ENCODE measurements at regions not wholly inside any gene's neighbourhood (a gene's known extent, or its start where the extent isn't known, plus 50 kb on each side); places are given as distances from the start of the nearest gene placed in this dataset.
"Not testable (repeated sequence)": the region's sequence is repeated elsewhere in the genome, so short reads cannot be mapped to it uniquely, and the experiment has no call there.

- H3K27ac ChIP-seq = no peak overlapping the region
- no peak overlapping the region for H3K4me3 ChIP-seq
Observed at GRCh38 chr6:76615395-76615794, 542.9 kb upstream of the IMPG1 start.

GRCh38 chr6:76612954-76613353 is 540.5 kb upstream of the IMPG1 start:
- H3K27ac ChIP-seq = no peak overlapping the region
- H3K4me3 ChIP-seq = no peak overlapping the region

DNA sequence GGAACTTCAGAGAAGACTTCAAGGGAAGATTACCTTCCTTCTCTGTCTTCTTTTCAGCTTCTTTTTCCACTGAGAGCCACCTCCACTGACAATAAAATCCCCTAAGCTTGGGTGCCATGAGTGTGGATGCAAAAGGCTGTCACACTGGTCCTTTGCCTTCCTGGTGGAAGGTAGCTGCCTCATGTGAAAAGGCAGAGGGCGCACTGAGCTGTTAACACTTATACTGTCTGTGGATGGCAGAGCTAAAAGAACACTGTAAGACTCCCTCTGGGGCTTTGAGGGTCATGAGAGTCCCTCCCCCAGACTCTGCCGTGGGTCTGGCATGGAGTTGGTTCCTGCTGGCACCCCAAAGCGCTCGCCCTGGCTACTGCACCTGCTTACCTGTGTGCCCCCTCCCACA is 536.7 kb upstream of the IMPG1 start:
- Histone ChIP-seq H3K4me3 (no peak overlapping the region), H3K27ac (no peak overlapping the region)

DNA sequence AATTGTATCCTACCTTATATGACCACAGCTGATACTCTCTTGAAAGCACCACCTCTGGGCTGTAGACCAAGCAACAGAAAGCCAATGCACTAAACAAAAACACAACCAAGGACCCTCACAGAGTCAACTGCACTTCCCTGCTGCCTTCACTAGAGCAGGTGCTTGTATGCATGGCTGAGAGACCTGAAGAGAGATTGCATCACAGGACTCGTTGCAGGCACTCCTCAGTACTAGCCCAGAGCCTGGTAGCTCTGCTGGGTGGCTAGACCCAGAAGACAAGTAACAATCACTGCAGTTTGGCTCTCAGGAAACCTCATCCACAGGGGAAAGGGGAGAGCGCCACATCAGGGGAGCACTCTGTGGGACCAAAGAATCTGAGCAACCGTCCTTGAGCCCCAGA is 521.6 kb upstream of the IMPG1 start:
- no peak overlapping the region for H3K4me3 ChIP-seq
- no peak overlapping the region for H3K27ac ChIP-seq

DNA sequence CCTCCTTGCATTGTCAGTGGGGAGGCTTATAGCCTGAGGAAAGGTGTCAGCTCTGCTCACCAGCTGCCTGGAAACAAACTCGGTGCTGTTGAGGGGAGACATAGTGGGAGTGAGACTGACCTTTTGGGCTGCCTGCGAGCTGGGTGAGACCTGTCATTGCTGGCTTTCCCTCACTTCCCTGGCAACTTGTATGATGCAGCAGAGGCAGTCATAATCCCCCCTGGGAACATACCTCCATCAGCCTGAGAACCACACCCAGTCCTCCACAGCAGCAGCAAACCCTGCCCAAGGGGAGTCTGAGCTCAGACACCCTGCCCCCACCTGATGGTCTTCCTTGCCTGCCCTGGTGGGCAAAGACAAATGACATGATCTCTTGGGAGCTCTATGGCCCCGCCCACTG is 521.2 kb upstream of the IMPG1 start:
- H3K4me3 ChIP-seq = no peak overlapping the region

GRCh38 chr6:76592566-76592965 is 520.1 kb upstream of the IMPG1 start:
- Histone ChIP-seq H3K4me3 (no peak overlapping the region), H3K27ac (no peak overlapping the region)

More for the DNA sequence above, 521.2 kb upstream of the IMPG1 start:
- H3K27ac ChIP-seq = no peak overlapping the region

DNA sequence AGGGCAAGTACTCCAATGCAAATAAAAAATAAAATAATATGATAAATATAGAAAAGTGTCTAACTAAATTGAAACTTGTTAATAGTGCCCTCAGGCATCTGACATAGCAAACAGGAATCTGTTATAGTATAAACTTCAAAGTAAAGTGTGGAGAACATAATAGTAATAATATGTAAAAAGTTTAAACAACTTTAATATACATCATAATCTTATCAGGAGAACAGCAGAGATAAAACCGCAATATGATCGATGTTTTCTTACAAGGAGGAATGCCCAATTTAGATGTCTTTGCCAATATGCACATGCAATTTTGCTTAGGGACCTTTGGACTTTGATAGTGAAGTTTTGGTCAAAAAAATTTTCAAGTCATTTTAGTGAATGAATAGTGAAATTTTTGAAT is 514.8 kb upstream of the IMPG1 start:
- no peak overlapping the region for H3K27ac ChIP-seq
- H3K4me3 ChIP-seq = no peak overlapping the region

DNA sequence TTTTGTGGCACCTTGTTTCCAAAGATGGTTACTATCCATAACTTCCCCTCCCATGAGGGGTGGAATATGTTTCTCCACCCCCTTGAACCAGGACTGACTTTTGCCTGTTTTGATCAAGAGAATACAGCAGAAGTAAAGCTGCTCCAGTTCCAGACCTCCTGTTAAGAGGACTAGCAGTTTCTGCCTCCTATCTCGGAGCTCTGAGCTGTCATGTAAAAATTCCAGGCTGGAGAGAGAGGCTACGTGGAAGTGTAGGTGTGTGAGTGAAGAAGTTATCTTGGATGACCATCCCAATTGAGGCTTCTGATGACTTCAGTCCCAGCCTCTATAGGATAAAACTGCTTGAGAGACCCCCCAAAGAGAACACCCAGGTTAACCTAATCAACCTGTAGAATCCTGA is 511.7 kb upstream of the IMPG1 start:
- Histone ChIP-seq H3K27ac (no peak overlapping the region), H3K4me3 (no peak overlapping the region)

DNA sequence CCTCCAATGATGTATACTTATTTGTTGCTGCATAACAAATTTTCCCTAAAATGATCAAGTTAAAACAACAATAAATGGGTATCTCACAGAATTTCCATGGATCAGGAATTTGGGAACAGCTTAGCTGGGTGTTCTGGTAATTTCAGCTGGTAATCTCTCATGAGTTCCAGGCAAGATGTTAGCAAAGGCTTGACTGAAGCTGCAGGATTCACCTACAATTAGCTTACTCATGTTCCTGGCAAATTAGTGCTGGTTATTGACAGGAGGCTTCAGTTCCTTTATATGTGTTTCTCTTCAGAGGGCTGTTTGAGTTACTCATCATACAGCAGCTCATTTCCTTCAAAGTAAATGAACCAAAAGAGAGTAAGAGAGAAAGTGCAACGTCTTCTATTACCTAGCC is 506.3 kb upstream of the IMPG1 start:
- no peak overlapping the region for H3K4me3 ChIP-seq

DNA sequence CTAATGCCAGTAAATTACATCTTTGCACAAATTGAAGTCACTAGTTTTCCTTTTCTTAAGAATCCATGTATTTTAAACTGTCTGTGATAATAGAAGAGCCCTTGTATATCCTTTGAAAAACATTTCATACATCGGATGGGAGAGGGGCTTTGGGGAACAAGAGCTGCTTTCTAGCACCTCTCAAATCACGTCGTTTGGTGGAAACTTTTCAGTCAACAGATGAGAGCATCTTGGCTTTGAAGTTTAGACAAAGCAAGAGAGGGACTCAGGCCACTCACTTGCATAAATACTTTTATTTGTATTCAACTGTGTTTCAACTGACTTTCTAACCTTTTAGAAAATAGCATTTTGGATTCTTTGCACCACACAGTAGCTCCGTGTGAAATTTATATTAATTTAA is 502.3 kb upstream of the IMPG1 start:
- Histone ChIP-seq H3K4me3 (no peak overlapping the region), H3K27ac (no peak overlapping the region)

More for the DNA sequence above, 506.3 kb upstream of the IMPG1 start:
- H3K27ac ChIP-seq = no peak overlapping the region

- Histone ChIP-seq H3K4me3 (no peak overlapping the region), H3K27ac (no peak overlapping the region)
Observed at GRCh38 chr6:76565932-76566331, 493.5 kb upstream of the IMPG1 start.

GRCh38 chr6:76562371-76562770 is 489.9 kb upstream of the IMPG1 start:
- not testable (repeated sequence) for H3K4me3 ChIP-seq, H3K27ac ChIP-seq

DNA sequence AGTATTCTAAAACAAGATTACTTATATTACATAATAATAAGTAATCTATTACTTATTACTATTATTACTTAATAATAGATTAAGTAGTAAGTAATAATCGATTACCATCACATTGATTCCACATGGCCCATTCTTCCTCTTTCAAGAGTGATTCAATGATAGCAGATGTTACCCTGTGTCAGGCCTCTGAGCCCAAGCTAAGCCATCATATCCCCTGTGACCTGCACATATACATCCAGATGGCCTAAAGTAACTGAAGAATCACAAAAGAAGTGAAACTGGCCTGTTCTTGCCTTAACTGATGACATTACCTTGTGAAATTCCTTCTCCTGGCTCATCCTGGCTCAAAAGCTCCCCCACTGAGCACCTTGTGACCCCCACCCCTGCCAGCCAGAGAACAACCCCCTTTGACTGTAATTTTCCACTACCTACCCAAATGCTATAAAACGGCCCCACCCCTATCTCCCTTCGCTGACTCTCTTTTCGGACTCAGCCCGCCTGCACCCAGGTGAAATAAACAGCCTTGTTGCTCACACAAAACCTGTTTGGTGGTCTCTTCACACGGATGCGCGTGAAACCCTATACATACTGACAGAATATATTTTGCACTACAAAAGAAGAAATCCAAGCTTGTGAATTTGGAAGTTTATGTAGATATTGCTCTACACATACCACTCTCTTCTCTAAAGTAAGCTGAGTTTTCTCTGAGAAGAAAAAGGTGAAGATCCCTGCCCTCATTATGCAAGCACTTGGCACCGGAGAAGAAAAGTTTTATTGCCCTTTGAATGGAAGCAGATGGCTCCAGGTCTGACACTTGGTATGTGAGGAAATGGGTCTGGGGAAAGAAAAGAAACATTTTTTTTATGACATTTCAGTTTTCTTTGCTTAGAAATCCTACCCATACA is 488.6 kb upstream of the IMPG1 start:
- H3K27ac ChIP-seq, H3K4me3 ChIP-seq: not testable (repeated sequence)

DNA sequence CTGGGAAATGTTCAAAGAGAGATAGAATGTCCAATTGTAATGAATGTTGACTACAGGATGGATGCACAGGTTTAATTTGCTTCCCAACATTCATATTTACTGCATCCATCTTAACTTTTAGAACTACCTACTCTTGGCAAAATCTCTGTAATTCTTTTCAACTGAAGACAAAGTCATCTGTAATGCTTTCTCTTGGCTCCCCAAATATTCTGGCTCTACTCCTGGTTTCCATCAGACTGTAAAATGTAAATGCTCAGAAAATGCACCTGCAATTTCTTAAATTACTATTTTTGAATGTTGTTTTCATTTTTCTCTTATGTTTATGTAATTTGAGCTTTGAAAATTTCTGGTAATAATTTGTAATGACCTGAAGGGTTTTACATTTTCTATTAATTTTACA is 480.8 kb upstream of the IMPG1 start:
- H3K27ac ChIP-seq = no peak overlapping the region
- no peak overlapping the region for H3K4me3 ChIP-seq

DNA sequence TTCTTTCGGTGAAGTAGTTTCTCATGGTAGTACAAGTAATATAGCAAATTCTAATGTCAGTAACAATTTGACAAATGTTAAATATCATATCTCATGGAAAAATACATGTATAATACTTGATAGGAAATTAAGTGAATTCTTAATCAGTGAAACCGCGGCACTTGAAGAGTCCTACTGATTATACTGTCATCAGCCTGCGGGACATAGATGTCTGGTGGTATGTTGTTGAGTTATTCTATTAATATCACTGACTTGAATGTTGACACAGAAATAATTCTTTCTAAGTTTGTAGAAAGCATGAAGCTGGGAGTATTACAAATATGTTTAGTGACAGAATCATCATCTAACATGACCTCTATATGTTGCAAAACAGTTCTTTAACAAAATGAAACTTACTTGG is 479.8 kb upstream of the IMPG1 start:
- Histone ChIP-seq H3K4me3 (no peak overlapping the region), H3K27ac (no peak overlapping the region)

GRCh38 chr6:76533661-76534060 is 461.2 kb upstream of the IMPG1 start:
- Histone ChIP-seq H3K4me3 (no peak overlapping the region), H3K27ac (no peak overlapping the region)

DNA sequence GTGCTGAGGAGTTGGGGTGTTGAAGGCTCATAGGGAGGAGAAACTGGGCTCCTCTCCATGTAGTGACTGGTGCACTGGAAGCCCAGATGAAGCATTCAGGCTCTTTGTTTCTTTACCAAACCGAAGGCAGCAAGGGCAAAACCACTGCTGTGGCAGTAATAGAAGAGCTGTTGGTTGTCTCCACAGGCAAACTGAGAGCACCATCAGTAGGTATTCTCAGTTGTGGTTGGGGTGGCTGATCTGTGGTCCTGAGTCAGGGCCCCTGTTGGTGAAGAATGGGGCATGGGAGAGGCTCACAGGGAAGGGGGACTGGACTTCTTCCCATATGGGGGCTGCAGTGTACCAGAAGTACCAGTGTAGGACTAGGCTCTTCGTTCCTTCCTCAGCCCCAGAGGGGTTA is 460.2 kb upstream of the IMPG1 start:
- Histone ChIP-seq H3K27ac (no peak overlapping the region), H3K4me3 (no peak overlapping the region)

DNA sequence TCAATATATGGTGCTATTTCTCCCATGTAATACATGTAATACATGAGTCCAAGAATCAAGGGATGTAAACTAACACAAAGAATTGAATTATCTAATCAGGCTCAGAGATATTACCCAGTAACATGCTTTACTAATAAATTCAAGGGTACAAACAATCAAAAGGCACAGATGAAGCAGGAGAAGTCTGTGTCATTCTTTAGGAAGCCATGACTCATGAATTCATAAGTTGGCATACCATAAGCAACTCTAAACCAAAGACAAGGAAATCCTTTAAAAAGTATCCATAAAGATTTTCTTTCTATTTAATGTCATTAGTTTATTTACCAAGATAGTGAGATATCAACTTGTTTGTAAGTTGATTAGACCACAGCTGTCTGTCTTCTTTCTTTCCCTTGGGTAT is 446.0 kb upstream of the IMPG1 start:
- no peak overlapping the region for H3K27ac ChIP-seq

GRCh38 chr6:76516924-76517323 is 444.5 kb upstream of the IMPG1 start:
- H3K27ac ChIP-seq = no peak overlapping the region
- no peak overlapping the region for H3K4me3 ChIP-seq

More for the DNA sequence above, 446.0 kb upstream of the IMPG1 start:
- H3K4me3 ChIP-seq = no peak overlapping the region

- Histone ChIP-seq H3K4me3 (no peak overlapping the region), H3K27ac (no peak overlapping the region)
Observed at GRCh38 chr6:76510489-76510888, 438.0 kb upstream of the IMPG1 start.

DNA sequence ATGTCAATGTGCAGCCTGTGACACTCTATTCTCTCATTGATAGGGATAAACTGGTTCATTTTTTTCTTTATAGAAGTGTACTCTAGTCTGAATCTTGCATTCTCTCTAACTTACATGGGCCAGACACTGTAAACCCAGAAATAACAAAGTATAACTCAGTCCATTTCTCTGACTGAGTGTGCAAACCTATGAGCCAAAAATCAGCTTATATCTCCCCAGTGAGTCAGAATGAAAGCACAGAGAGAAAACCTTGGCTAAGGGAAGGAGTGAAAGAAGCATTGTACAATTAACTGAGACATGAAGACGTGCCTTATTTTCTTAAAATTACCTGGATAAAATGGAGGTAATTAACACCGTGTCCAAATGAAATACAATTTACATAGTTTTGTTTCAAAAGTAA is 436.9 kb upstream of the IMPG1 start:
- no peak overlapping the region for H3K4me3 ChIP-seq
- no peak overlapping the region for H3K27ac ChIP-seq

DNA sequence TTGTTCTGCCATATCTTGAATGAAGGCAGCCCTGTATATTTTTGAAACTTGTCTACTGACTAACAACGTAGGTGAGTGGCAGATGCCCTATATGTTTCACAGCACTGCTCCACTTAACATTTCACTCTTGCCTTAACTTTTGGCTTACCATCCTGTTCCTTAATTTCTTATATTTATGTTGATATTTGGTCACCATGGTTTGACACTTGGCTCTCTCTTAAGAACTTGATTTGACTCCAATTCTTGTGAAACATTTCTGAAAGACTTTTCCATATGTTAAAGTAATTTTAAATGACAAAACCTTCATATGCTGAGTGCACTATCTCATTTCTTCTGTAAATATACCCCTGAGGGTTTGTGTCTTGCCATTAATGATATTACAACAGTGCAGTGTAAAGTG is 434.3 kb upstream of the IMPG1 start:
- Histone ChIP-seq H3K4me3 (no peak overlapping the region), H3K27ac (no peak overlapping the region)

Measured in skin epidermis (tissue), 12 donors.